ENCODE measurements at regions not wholly inside any gene's neighbourhood (a gene's known extent, or its start where the extent isn't known, plus 50 kb on each side); places are given as distances from the start of the nearest gene placed in this dataset.

- TF ChIP-seq CTCF (IDR thresholded peaks at IDR 0.05; ENCODE audit: borderline replicate concordance, extremely low read depth, insufficient read depth): no peak
- Histone ChIP-seq H3K4me3 (ENCODE audit: low read length in 3 of 3) (no peak overlapping the region), H3K27ac (ENCODE audit: low read depth in 2 of 2, low read length in 2 of 2) (no peak overlapping the region), H3K9ac (ENCODE audit: low read length in 3 of 3) (no peak overlapping the region), H3K36me3 (ENCODE audit: control insufficient read depth in 2 of 3, insufficient read depth in 3 of 3, low read length in 3 of 3) (no peaks in the 10 kb centered on the region), H3K9me3 (ENCODE audit: control insufficient read depth in 2 of 3, insufficient read depth in 1 of 3, low read length in 3 of 3) (peaks cover 0 to 4% (median 0%) of the 10 kb centered on the region in 3 donors), H3K27me3 (ENCODE audit: control insufficient read depth, insufficient read depth, low read length) (no peaks in the 10 kb centered on the region), H3K4me1 (ENCODE audit: control insufficient read depth in 2 of 3, insufficient read depth in 2 of 3, low read depth in 1 of 3, low read length in 3 of 3) (no peaks in the 10 kb centered on the region)
- DNase-seq: no peak
- FAIRE-seq: no peak
- intact Hi-C loops (cut with DNase I): no loop called here
Observed at GRCh38 chr2:40039549-40039948, 260.5 kb upstream of the THUMPD2 start.

- DNase-seq (no peak), FAIRE-seq (no peak)
- Histone ChIP-seq H3K27me3 (ENCODE audit: control insufficient read depth, insufficient read depth, low read length) (no peaks in the 10 kb centered on the region), H3K27ac (ENCODE audit: low read depth in 2 of 2, low read length in 2 of 2) (no peak overlapping the region), H3K36me3 (ENCODE audit: control insufficient read depth in 2 of 3, insufficient read depth in 3 of 3, low read length in 3 of 3) (no peaks in the 10 kb centered on the region), H3K9ac (ENCODE audit: low read length in 3 of 3) (no peak overlapping the region), H3K4me1 (ENCODE audit: control insufficient read depth in 2 of 3, insufficient read depth in 2 of 3, low read depth in 1 of 3, low read length in 3 of 3) (no peaks in the 10 kb centered on the region), H3K9me3 (ENCODE audit: control insufficient read depth in 2 of 3, insufficient read depth in 1 of 3, low read length in 3 of 3) (peaks cover 0 to 6% (median 0%) of the 10 kb centered on the region in 3 donors), H3K4me3 (ENCODE audit: low read length in 3 of 3) (no peak overlapping the region)
- intact Hi-C loops (cut with DNase I): no loop called here
- no peak for TF ChIP-seq CTCF (IDR thresholded peaks at IDR 0.05; ENCODE audit: borderline replicate concordance, extremely low read depth, insufficient read depth)
Observed at GRCh38 chr2:40038646-40039045, 259.6 kb upstream of the THUMPD2 start.

- no peak for FAIRE-seq
- intact Hi-C loops (cut with DNase I): no loop called here
Observed at GRCh38 chr2:40037303-40037702, 258.2 kb upstream of the THUMPD2 start.

More at GRCh38 chr2:40037303-40037702, 258.2 kb upstream of the THUMPD2 start:
- H3K36me3 ChIP-seq (ENCODE audit: control insufficient read depth in 2 of 3, insufficient read depth in 3 of 3, low read length in 3 of 3): no peaks in the 10 kb centered on the region
- no peak for DNase-seq
- H3K27me3 ChIP-seq (ENCODE audit: control insufficient read depth, insufficient read depth, low read length): no peaks in the 10 kb centered on the region
- TF ChIP-seq CTCF (IDR thresholded peaks at IDR 0.05; ENCODE audit: borderline replicate concordance, extremely low read depth, insufficient read depth): no peak
- peaks cover 0 to 6% (median 0%) of the 10 kb centered on the region in 3 donors for H3K9me3 ChIP-seq (ENCODE audit: control insufficient read depth in 2 of 3, insufficient read depth in 1 of 3, low read length in 3 of 3)
- H3K27ac ChIP-seq (ENCODE audit: low read depth in 2 of 2, low read length in 2 of 2): no peak overlapping the region
- no peak overlapping the region for H3K4me3 ChIP-seq (ENCODE audit: low read length in 3 of 3)
- no peak overlapping the region for H3K9ac ChIP-seq (ENCODE audit: low read length in 3 of 3)
- no peaks in the 10 kb centered on the region for H3K4me1 ChIP-seq (ENCODE audit: control insufficient read depth in 2 of 3, insufficient read depth in 2 of 3, low read depth in 1 of 3, low read length in 3 of 3)
